HepG2 (cell line): ENCODE measurements at regions not wholly inside any gene's neighbourhood (a gene's known extent, or its start where the extent isn't known, plus 50 kb on each side); places are given as distances from the start of the nearest gene placed in this dataset.

Experiments
- ATAC-seq: fragments of 200-7000 bp; cut with Tn5 transposase; 3 replicates; pipeline ENCODE4 v1.9.1; 2020; ENCODE audit warnings: mild to moderate bottlenecking, moderate library complexity
- BruUV-seq: library from RNA; stranded (reverse); fragments of 400-500 nt; replicated peaks from 2 replicates; lab custom pipeline; 2021; lab: Mats Ljungman, UMichigan
- CTCF ChIA-PET: fragments of 300-600 bp; formaldehyde crosslinking; extraction: SDS; loops from one replicate; lab custom pipeline; 2021; ENCODE audit warnings: low total read pairs, inconsistent platforms, low intra/inter-chr PET ratio; lab: Yijun Ruan, JAX
- POLR2A ChIA-PET: fragments of 350-600 bp; sonication (Branson Sonifier 250); formaldehyde crosslinking; loops from one replicate; lab custom pipeline; 2020; ENCODE audit warnings: antibody characterized with exemption, inconsistent platforms; lab: Yijun Ruan, JAX
- DNase-seq: peaks from one replicate; pipeline ENCODE4 v3.0.0-alpha.2; 2015; ENCODE audit warnings: low spot score
- FAIRE-seq: peaks from 3 replicates; lab custom pipeline; 2011; peaks lifted over from hg19 to GRCh38; lab: Jason Lieb, UNC
- H2AFZ ChIP-seq: one replicate; pipeline ENCODE4 v1.6.1; 2011; ENCODE audit warnings: low read length, inconsistent platforms
- H3K27ac ChIP-seq: fragments of 300-600 bp; 3 replicates; pipeline ENCODE4 v1.8.0; 2011; ENCODE audit warnings: mixed run types, mild to moderate bottlenecking, mixed read lengths, low read length, inconsistent platforms; ENCODE audit not compliant: insufficient read depth; ENCODE audit errors: extremely low read length
- H3K27me3 ChIP-seq, 2 experiments: fragments of 200-600 bp in 1 of 2; 2 replicates in 1 of 2; 3 replicates in 1 of 2; pipeline versions ENCODE4 v1.6.0 to v1.8.0; 2011; ENCODE audit warnings: low read length in 2 of 2, mild to moderate bottlenecking in 2 of 2, moderate library complexity in 2 of 2, inconsistent platforms in 1 of 2; ENCODE audit not compliant: insufficient read depth in 2 of 2, control insufficient read depth in 1 of 2
- H3K36me3 ChIP-seq, 2 experiments: fragments of 200-600 bp in 1 of 2; replicated peaks in 1 of 2; 2 replicates in 1 of 2; 3 replicates in 1 of 2; pipeline versions ENCODE4 v1.5.1 to v1.8.0; 2011; ENCODE audit warnings: low read length in 2 of 2, inconsistent platforms in 1 of 2; ENCODE audit not compliant: insufficient read depth in 2 of 2, control insufficient read depth in 1 of 2
- H3K4me1 ChIP-seq: 2 replicates; pipeline ENCODE4 v1.5.1; 2012; ENCODE audit warnings: low read length, inconsistent platforms; ENCODE audit not compliant: insufficient read depth
- H3K4me2 ChIP-seq: 2 replicates; pipeline ENCODE4 v1.6.0; 2011; ENCODE audit warnings: low read depth, low read length, inconsistent platforms
- H3K4me3 ChIP-seq, 3 experiments: fragments of 200-600 bp in 1 of 3; sonication (generic), shearing (Covaris generic) in 1 of 3; replicated peaks in 1 of 3; 2 replicates each; pipeline ENCODE4 v1.5.1; 2011 to 2016; ENCODE audit warnings: low read length in 3 of 3, inconsistent platforms in 2 of 3, low read depth in 2 of 3, mild to moderate bottlenecking in 2 of 3, control low read depth in 1 of 3, mixed read lengths in 1 of 3; ENCODE audit not compliant: insufficient read depth in 1 of 3
- H3K79me2 ChIP-seq: one replicate; pipeline ENCODE4 v1.6.1; 2011; ENCODE audit warnings: low read length, inconsistent platforms; ENCODE audit not compliant: insufficient read depth
- H3K9ac ChIP-seq: 2 replicates; pipeline ENCODE4 v1.6.0; 2011; ENCODE audit warnings: mild to moderate bottlenecking, low read depth, low read length, inconsistent platforms; ENCODE audit not compliant: insufficient read depth
- H3K9me3 ChIP-seq: 2 replicates; pipeline ENCODE4 v1.5.1; 2012; ENCODE audit warnings: mild to moderate bottlenecking, low read length
- H4K20me1 ChIP-seq: 2 replicates; pipeline ENCODE4 v1.6.0; 2011; ENCODE audit warnings: inconsistent platforms, mild to moderate bottlenecking, low read length, moderate library complexity; ENCODE audit not compliant: insufficient read depth
- AGO2 ChIP-seq: fragments of 200-400 bp; formaldehyde crosslinking; optimal IDR thresholded peaks from 2 replicates; pipeline ENCODE3; 2017; ENCODE audit warnings: mild to moderate bottlenecking, low read depth, low read length, moderate library complexity
- CENPX ChIP-seq: sonication (generic); formaldehyde crosslinking; IDR thresholded peaks from 2 replicates; pipeline ENCODE4 v1.9.0; 2021; ENCODE audit warnings: mild to moderate bottlenecking, missing genetic modification reagents, moderate library complexity
- DDIT3 ChIP-seq: sonication (generic); formaldehyde crosslinking; IDR thresholded peaks from 2 replicates; pipeline ENCODE4 v1.4.0; 2020; ENCODE audit warnings: mild to moderate bottlenecking, missing genetic modification reagents
- DZIP1 ChIP-seq: sonication (generic); formaldehyde crosslinking; IDR thresholded peaks from 2 replicates; pipeline ENCODE4 v1.5.0; 2020; ENCODE audit warnings: mild to moderate bottlenecking, missing genetic modification reagents
- EED ChIP-seq: sonication (generic); formaldehyde crosslinking; IDR thresholded peaks from 2 replicates; pipeline ENCODE4 v1.5.0; 2020; ENCODE audit warnings: mild to moderate bottlenecking, missing genetic modification reagents
- ERF ChIP-seq: IDR thresholded peaks from 2 replicates; pipeline ENCODE4 v1.6.1; 2018; ENCODE audit warnings: missing biosample characterization, missing genetic modification reagents
- KIAA2018 ChIP-seq: sonication (generic); formaldehyde crosslinking; IDR thresholded peaks from 2 replicates; pipeline ENCODE4 v1.5.0; 2020; ENCODE audit warnings: mild to moderate bottlenecking, missing genetic modification reagents, borderline replicate concordance
- MED8 ChIP-seq: sonication (generic); formaldehyde crosslinking; IDR thresholded peaks from 2 replicates; pipeline ENCODE4 v1.8.1; 2023; ENCODE audit warnings: mild to moderate bottlenecking, missing genetic modification reagents; ENCODE audit not compliant: insufficient replicate concordance
- NFE2L2 ChIP-seq: fragments of 150-350 bp; IDR thresholded peaks from 2 replicates; pipeline ENCODE4 v1.6.1; 2014; ENCODE audit warnings: low read length
- NKX3-1 ChIP-seq: sonication (generic); formaldehyde crosslinking; IDR thresholded peaks from 2 replicates; pipeline ENCODE4 v1.5.0; 2020; ENCODE audit warnings: missing genetic modification reagents
- PCBP1 ChIP-seq: fragments of 200-400 bp; formaldehyde crosslinking; IDR thresholded peaks from 2 replicates; pipeline ENCODE4 v1.6.1; 2017; ENCODE audit warnings: mild to moderate bottlenecking, low read depth, low read length, borderline replicate concordance
- ZBTB7A ChIP-seq: sonication (generic); formaldehyde crosslinking; IDR thresholded peaks from 2 replicates; pipeline ENCODE4 v1.8.0; 2022; ENCODE audit warnings: mild to moderate bottlenecking, missing genetic modification reagents
- ZNF432 ChIP-seq: sonication (generic); formaldehyde crosslinking; IDR thresholded peaks from 2 replicates; pipeline ENCODE4 v1.5.0; 2020; ENCODE audit warnings: missing genetic modification reagents, mild to moderate bottlenecking, borderline replicate concordance
- ZNF44 ChIP-seq: sonication (generic); formaldehyde crosslinking; IDR thresholded peaks from 2 replicates; pipeline ENCODE4 v1.5.1; 2020; ENCODE audit warnings: mild to moderate bottlenecking, missing genetic modification reagents
- ZNF773 ChIP-seq: sonication (generic); formaldehyde crosslinking; IDR thresholded peaks from 2 replicates; pipeline ENCODE4 v1.4.0; 2020; ENCODE audit warnings: missing genetic modification reagents, borderline replicate concordance
- WGBS: methylation state at CpG from one replicate; pipeline ENCODE4 v1.1.6; 2017; ENCODE audit warnings: low lambda C conversion rate; 5-methylcytosine and 5-hydroxymethylcytosine counted together
- in situ Hi-C: cut with HindIII; loops from 2 replicates; pipeline ENCODE4 v1.10.0; 2017; ENCODE audit warnings: low pct_unique_long_range_greater_than_20kb; ENCODE audit not compliant: extremely low pct_ligation_motif_present
- intact Hi-C: fragments of 100-400 bp; cut with micrococcal nuclease; formaldehyde crosslinking; loops from one replicate; pipeline ENCODE4 v1.10.0; 2022; ENCODE audit not compliant: unreplicated experiment

GRCh38 chr10:52662256-52662655 is 110.3 kb downstream of the MBL2 start (continued):
- TF ChIP-seq DZIP1, result no peak
- TF ChIP-seq ZNF432, result no peak
- TF ChIP-seq PCBP1, result no peak
- TF ChIP-seq CENPX (CRISPR knock-in tag), result no peak
- no peak for TF ChIP-seq EED

GRCh38 chr10:52663161-52663560 is 109.4 kb downstream of the MBL2 start:
- no peak overlapping the region for H3K4me2 ChIP-seq
- H3K4me1 ChIP-seq, result no peaks in the 10 kb centered on the region
- FAIRE-seq (no peak), DNase-seq (no peak), ATAC-seq (no peak)
- H3K79me2 ChIP-seq, result no peaks in the 10 kb centered on the region
- no peak overlapping the region for H3K27ac ChIP-seq
- in situ Hi-C loops, result no loop called here
- H4K20me1 ChIP-seq, result no peaks in the 10 kb centered on the region
- POLR2A ChIA-PET, result no interaction called here
- intact Hi-C loops, result no loop called here
- no peak overlapping the region for H3K9ac ChIP-seq
- H3K4me3 ChIP-seq, result no peak overlapping the region
- H3K36me3 ChIP-seq, result no peaks in the 10 kb centered on the region
- peaks cover 20% of the 10 kb centered on the region for H3K9me3 ChIP-seq
- WGBS, result 92% methylated on average over 3 of the region's 3 CpGs
- no peak overlapping the region for H2AFZ ChIP-seq
- BruUV-seq, result no TSS peak
- CTCF ChIA-PET, result no interaction called here
- no peaks in the 10 kb centered on the region for H3K27me3 ChIP-seq
- no peak for TF ChIP-seq NFE2L2
- TF ChIP-seq AGO2, result no peak
- TF ChIP-seq ERF (CRISPR knock-in tag), result no peak
- TF ChIP-seq ZBTB7A, result no peak
- no peak for TF ChIP-seq ZNF44 (CRISPR knock-in tag)
- no peak for TF ChIP-seq MED8 (CRISPR knock-in tag)
- TF ChIP-seq KIAA2018 (CRISPR knock-in tag), result no peak
- TF ChIP-seq DDIT3, result no peak
- no peak for TF ChIP-seq ZNF773 (CRISPR knock-in tag)
- TF ChIP-seq NKX3-1, result no peak
